ENCODE measurements at regions not wholly inside any gene's neighbourhood (a gene's known extent, or its start where the extent isn't known, plus 50 kb on each side); places are given as distances from the start of the nearest gene placed in this dataset.

DNA sequence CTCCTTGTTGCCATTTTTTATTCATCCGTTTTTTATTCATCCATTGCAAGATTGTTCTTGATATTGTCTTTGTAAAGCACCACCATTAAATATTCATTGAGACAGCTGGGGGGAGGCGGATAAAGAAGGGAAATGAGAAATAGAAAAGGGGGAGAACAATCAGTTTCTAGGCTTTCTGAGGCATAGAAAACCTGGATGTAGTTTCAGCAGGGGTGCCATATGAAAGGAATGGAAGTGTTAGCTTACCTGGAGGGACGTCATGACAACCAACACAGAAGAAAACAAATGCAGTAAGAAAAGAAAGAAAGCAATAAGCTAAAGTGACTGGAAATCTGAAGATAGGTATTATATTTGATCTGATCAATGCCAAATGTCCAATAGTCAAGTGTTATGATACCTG, 276.1 kb downstream of the GASK1B start:
- no peak for DNase-seq (ENCODE audit: low spot score)
- Histone ChIP-seq H2AK5ac (ENCODE audit: low read depth, low read length) (no peak overlapping the region), H3K18ac (ENCODE audit: low read length) (no peak overlapping the region), H3K4me3 (ENCODE audit: low read length in 2 of 2) (no peak overlapping the region), H3K27ac (replicated peaks; ENCODE audit: low read length) (no peak overlapping the region), H3K14ac (ENCODE audit: low read length) (no peak overlapping the region), H2BK15ac (ENCODE audit: low read length) (no peak overlapping the region), H3K4me2 (ENCODE audit: insufficient read depth, low read length, poor library complexity, severe bottlenecking) (no peak overlapping the region), H3K4ac (ENCODE audit: low read length) (no peak overlapping the region), H3K27me3 (ENCODE audit: control insufficient read depth in 3 of 3, insufficient read depth in 3 of 3, low read depth in 1 of 3, low read length in 3 of 3) (no peaks in the 10 kb centered on the region), H3K4me1 (ENCODE audit: control insufficient read depth in 2 of 2, insufficient read depth in 1 of 2, low read depth in 1 of 2, low read length in 2 of 2) (peaks cover 0 to 10% of the 10 kb centered on the region in 2 donors), H3K9me3 (replicated peaks in 1 of 2; ENCODE audit: control insufficient read depth in 2 of 2, insufficient read depth in 1 of 2, low read depth in 1 of 2, low read length in 2 of 2) (peaks cover 0 to 3% of the 10 kb centered on the region in 2 donors), H2AFZ (ENCODE audit: low read length) (no peak overlapping the region), H2BK12ac (ENCODE audit: low read length) (no peak overlapping the region), H3K79me1 (ENCODE audit: low read depth, low read length) (no peaks in the 10 kb centered on the region), H4K91ac (ENCODE audit: low read depth, low read length, poor library complexity) (no peak overlapping the region), H3K36me3 (replicated peaks in 1 of 2; ENCODE audit: control insufficient read depth in 2 of 2, insufficient read depth in 2 of 2, low read length in 2 of 2) (no peaks in the 10 kb centered on the region), H2BK120ac (ENCODE audit: low read depth, low read length) (no peak overlapping the region), H2BK5ac (ENCODE audit: low read length) (no peak overlapping the region), H3K9ac (ENCODE audit: low read depth, low read length, poor library complexity) (no peak overlapping the region), H4K8ac (ENCODE audit: low read depth, low read length) (no peak overlapping the region), H3K23ac (ENCODE audit: low read depth, low read length, poor library complexity) (no peak overlapping the region)
- WGBS, 2 donors (ENCODE audit: extremely low coverage in 2 of 2, insufficient read length in 2 of 2, insufficient replicate concordance in 1 of 2): no CpG with 5 or more reads among the region's 3 CpGs

DNA sequence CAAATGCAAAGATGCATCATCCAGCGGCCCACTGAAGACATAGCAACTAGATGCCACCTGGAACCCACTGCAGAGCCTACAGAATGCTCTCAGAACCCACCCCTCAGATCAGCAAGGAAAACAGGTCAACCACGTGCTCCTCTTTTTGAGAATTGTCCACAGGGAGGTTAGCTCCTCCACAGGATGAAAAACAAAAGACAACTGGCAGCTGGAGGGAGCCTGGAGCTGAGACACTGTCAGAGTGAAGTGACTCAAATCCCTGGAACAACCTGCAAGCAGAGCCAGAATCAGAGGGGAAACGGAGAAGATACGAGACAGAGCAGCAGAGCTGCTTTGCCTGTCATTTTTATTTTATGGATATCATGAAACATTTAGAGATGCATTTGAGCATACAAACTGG, 277.6 kb downstream of the GASK1B start:
- Histone ChIP-seq H2BK12ac (ENCODE audit: low read length) (no peak overlapping the region), H4K91ac (ENCODE audit: low read depth, low read length, poor library complexity) (no peak overlapping the region), H3K4ac (ENCODE audit: low read length) (no peak overlapping the region), H3K18ac (ENCODE audit: low read length) (no peak overlapping the region), H3K9ac (ENCODE audit: low read depth, low read length, poor library complexity) (no peak overlapping the region), H4K8ac (ENCODE audit: low read depth, low read length) (no peak overlapping the region), H3K4me2 (ENCODE audit: insufficient read depth, low read length, poor library complexity, severe bottlenecking) (no peak overlapping the region), H3K27me3 (ENCODE audit: control insufficient read depth in 3 of 3, insufficient read depth in 3 of 3, low read depth in 1 of 3, low read length in 3 of 3) (no peaks in the 10 kb centered on the region), H2BK5ac (ENCODE audit: low read length) (no peak overlapping the region), H2BK15ac (ENCODE audit: low read length) (no peak overlapping the region), H3K4me1 (ENCODE audit: control insufficient read depth in 2 of 2, insufficient read depth in 1 of 2, low read depth in 1 of 2, low read length in 2 of 2) (peaks cover 0 to 10% of the 10 kb centered on the region in 2 donors), H2AFZ (ENCODE audit: low read length) (no peak overlapping the region), H3K27ac (replicated peaks; ENCODE audit: low read length) (no peak overlapping the region), H3K9me3 (replicated peaks in 1 of 2; ENCODE audit: control insufficient read depth in 2 of 2, insufficient read depth in 1 of 2, low read depth in 1 of 2, low read length in 2 of 2) (no peaks in the 10 kb centered on the region), H3K79me1 (ENCODE audit: low read depth, low read length) (no peaks in the 10 kb centered on the region), H3K36me3 (replicated peaks in 1 of 2; ENCODE audit: control insufficient read depth in 2 of 2, insufficient read depth in 2 of 2, low read length in 2 of 2) (no peaks in the 10 kb centered on the region), H3K14ac (ENCODE audit: low read length) (no peak overlapping the region), H3K4me3 (ENCODE audit: low read length in 2 of 2) (no peak overlapping the region), H3K23ac (ENCODE audit: low read depth, low read length, poor library complexity) (no peak overlapping the region), H2AK5ac (ENCODE audit: low read depth, low read length) (no peak overlapping the region), H2BK120ac (ENCODE audit: low read depth, low read length) (no peak overlapping the region)
- no CpG with 5 or more reads among the region's 4 CpGs for WGBS, 2 donors (ENCODE audit: extremely low coverage in 2 of 2, insufficient read length in 2 of 2, insufficient replicate concordance in 1 of 2)
- DNase-seq (ENCODE audit: low spot score): no peak

DNA sequence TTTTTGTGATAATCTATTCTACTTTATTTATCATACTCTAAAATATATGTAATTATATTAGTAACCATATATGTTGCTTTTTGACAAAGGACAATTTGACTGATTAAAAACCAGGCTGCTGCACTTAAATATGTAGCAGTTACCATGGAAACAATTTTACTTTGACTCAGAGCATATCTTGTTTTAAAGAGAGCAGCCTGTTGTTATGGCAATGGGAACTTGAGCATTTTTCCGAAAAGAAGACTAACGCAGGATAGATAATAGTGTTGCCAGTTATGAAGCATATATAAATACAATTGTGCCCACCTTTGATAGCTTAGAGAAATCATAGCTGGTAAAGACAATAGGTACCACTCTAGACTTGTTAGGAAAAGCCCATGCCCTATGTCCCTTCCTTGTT, 283.0 kb downstream of the GASK1B start:
- Histone ChIP-seq H3K4me2 (ENCODE audit: insufficient read depth, low read length, poor library complexity, severe bottlenecking) (no peak overlapping the region), H3K23ac (ENCODE audit: low read depth, low read length, poor library complexity) (no peak overlapping the region), H2BK12ac (ENCODE audit: low read length) (no peak overlapping the region), H3K9me3 (replicated peaks in 1 of 2; ENCODE audit: control insufficient read depth in 2 of 2, insufficient read depth in 1 of 2, low read depth in 1 of 2, low read length in 2 of 2) (no peaks in the 10 kb centered on the region), H2BK5ac (ENCODE audit: low read length) (no peak overlapping the region), H2AFZ (ENCODE audit: low read length) (no peak overlapping the region), H3K4me1 (ENCODE audit: control insufficient read depth in 2 of 2, insufficient read depth in 1 of 2, low read depth in 1 of 2, low read length in 2 of 2) (peaks cover 0 to 2% of the 10 kb centered on the region in 2 donors), H3K4me3 (ENCODE audit: low read length in 2 of 2) (no peak overlapping the region), H2AK5ac (ENCODE audit: low read depth, low read length) (no peak overlapping the region), H3K14ac (ENCODE audit: low read length) (no peak overlapping the region), H3K79me1 (ENCODE audit: low read depth, low read length) (no peaks in the 10 kb centered on the region), H4K8ac (ENCODE audit: low read depth, low read length) (no peak overlapping the region), H3K18ac (ENCODE audit: low read length) (no peak overlapping the region), H2BK15ac (ENCODE audit: low read length) (no peak overlapping the region), H4K91ac (ENCODE audit: low read depth, low read length, poor library complexity) (no peak overlapping the region), H3K27ac (replicated peaks; ENCODE audit: low read length) (no peak overlapping the region), H3K27me3 (ENCODE audit: control insufficient read depth in 3 of 3, insufficient read depth in 3 of 3, low read depth in 1 of 3, low read length in 3 of 3) (no peaks in the 10 kb centered on the region), H3K4ac (ENCODE audit: low read length) (no peak overlapping the region), H3K9ac (ENCODE audit: low read depth, low read length, poor library complexity) (no peak overlapping the region), H3K36me3 (replicated peaks in 1 of 2; ENCODE audit: control insufficient read depth in 2 of 2, insufficient read depth in 2 of 2, low read length in 2 of 2) (no peaks in the 10 kb centered on the region), H2BK120ac (ENCODE audit: low read depth, low read length) (no peak overlapping the region)
- DNase-seq (ENCODE audit: low spot score): no peak
- no CpG with 5 or more reads among the region's 2 CpGs for WGBS, 2 donors (ENCODE audit: extremely low coverage in 2 of 2, insufficient read length in 2 of 2, insufficient replicate concordance in 1 of 2)

- Histone ChIP-seq H2BK120ac (ENCODE audit: low read depth, low read length) (no peak overlapping the region), H3K79me1 (ENCODE audit: low read depth, low read length) (no peaks in the 10 kb centered on the region), H3K9me3 (replicated peaks in 1 of 2; ENCODE audit: control insufficient read depth in 2 of 2, insufficient read depth in 1 of 2, low read depth in 1 of 2, low read length in 2 of 2) (no peaks in the 10 kb centered on the region), H4K8ac (ENCODE audit: low read depth, low read length) (no peak overlapping the region), H3K4me2 (ENCODE audit: insufficient read depth, low read length, poor library complexity, severe bottlenecking) (no peak overlapping the region), H2BK5ac (ENCODE audit: low read length) (no peak overlapping the region), H3K27me3 (ENCODE audit: control insufficient read depth in 3 of 3, insufficient read depth in 3 of 3, low read depth in 1 of 3, low read length in 3 of 3) (no peaks in the 10 kb centered on the region), H3K4ac (ENCODE audit: low read length) (no peak overlapping the region), H3K4me3 (ENCODE audit: low read length in 2 of 2) (no peak overlapping the region), H2BK12ac (ENCODE audit: low read length) (no peak overlapping the region), H2BK15ac (ENCODE audit: low read length) (no peak overlapping the region), H2AFZ (ENCODE audit: low read length) (no peak overlapping the region), H3K36me3 (replicated peaks in 1 of 2; ENCODE audit: control insufficient read depth in 2 of 2, insufficient read depth in 2 of 2, low read length in 2 of 2) (no peaks in the 10 kb centered on the region), H3K9ac (ENCODE audit: low read depth, low read length, poor library complexity) (no peak overlapping the region), H3K27ac (replicated peaks; ENCODE audit: low read length) (no peak overlapping the region), H3K4me1 (ENCODE audit: control insufficient read depth in 2 of 2, insufficient read depth in 1 of 2, low read depth in 1 of 2, low read length in 2 of 2) (peaks cover 0 to 2% of the 10 kb centered on the region in 2 donors), H3K14ac (ENCODE audit: low read length) (no peak overlapping the region), H3K23ac (ENCODE audit: low read depth, low read length, poor library complexity) (no peak overlapping the region), H2AK5ac (ENCODE audit: low read depth, low read length) (no peak overlapping the region), H3K18ac (ENCODE audit: low read length) (no peak overlapping the region), H4K91ac (ENCODE audit: low read depth, low read length, poor library complexity) (no peak overlapping the region)
- DNase-seq (ENCODE audit: low spot score): no peak
- no CpG with 5 or more reads among the region's 4 CpGs for WGBS, 2 donors (ENCODE audit: extremely low coverage in 2 of 2, insufficient read length in 2 of 2, insufficient replicate concordance in 1 of 2)
These were observed 284.5 kb downstream of the GASK1B start for GRCh38 chr4:157888281-157888680.
